ENCODE measurements at regions not wholly inside any gene's neighbourhood (a gene's known extent, or its start where the extent isn't known, plus 50 kb on each side); places are given as distances from the start of the nearest gene placed in this dataset.

GRCh38 chr1:219993554-219994433 is 52.5 kb downstream of the EPRS1 start:
- DNase-seq: no peak

GRCh38 chr1:219991919-219992318 is 54.4 kb downstream of the EPRS1 start:
- DNase-seq: no peak

GRCh38 chr1:219991511-219991810 is 54.8 kb downstream of the EPRS1 start:
- DNase-seq: no peak

GRCh38 chr1:219990782-219991510 is 55.4 kb downstream of the EPRS1 start:
- DNase-seq: peak; percentile 44 to 63

GRCh38 chr1:219989766-219990165 is 56.5 kb downstream of the EPRS1 start:
- no peak for DNase-seq

GRCh38 chr1:219988818-219989217 is 57.5 kb downstream of the EPRS1 start:
- DNase-seq: no peak

- no peak for DNase-seq
Measured at GRCh38 chr1:219988387-219988786, 57.9 kb downstream of the EPRS1 start.

- DNase-seq: no peak
Measured at GRCh38 chr1:219987325-219987724, 59.0 kb upstream of the SLC30A10 start.

GRCh38 chr1:219985169-219985568 is 56.8 kb upstream of the SLC30A10 start:
- DNase-seq: no peak

All from Kasumi-1 (cell line).